Osteocyte (in vitro differentiated cells): ENCODE measurements at regions not wholly inside any gene's neighbourhood (a gene's known extent, or its start where the extent isn't known, plus 50 kb on each side); places are given as distances from the start of the nearest gene placed in this dataset.
A peak's percentile ranks its signal among the peaks of the same experiment; 100 is the strongest.

Experiments used
- DNase-seq: peaks from one replicate; pipeline ENCODE4 v3.0.0; 2021; ENCODE audit warnings: mixed read lengths; ENCODE audit not compliant: unreplicated experiment; ENCODE audit errors: extremely low spot score
- H3K27ac Mint-ChIP-seq: one replicate; pipeline ENCODE4 v1.8.0; 2021; ENCODE audit warnings: mild to moderate bottlenecking, mixed read lengths; ENCODE audit not compliant: unreplicated experiment
- H3K27me3 Mint-ChIP-seq: one replicate; pipeline ENCODE4 v1.8.0; 2021; ENCODE audit warnings: mixed read lengths; ENCODE audit not compliant: unreplicated experiment
- H3K36me3 Mint-ChIP-seq: one replicate; pipeline ENCODE4 v1.8.0; 2021; ENCODE audit warnings: mixed read lengths; ENCODE audit not compliant: unreplicated experiment
- H3K4me1 Mint-ChIP-seq: one replicate; pipeline ENCODE4 v1.8.0; 2021; ENCODE audit warnings: mixed read lengths; ENCODE audit not compliant: unreplicated experiment
- H3K4me3 Mint-ChIP-seq: one replicate; pipeline ENCODE4 v1.8.0; 2021; ENCODE audit warnings: mild to moderate bottlenecking, moderate library complexity, mixed read lengths; ENCODE audit not compliant: unreplicated experiment
- H3K9me3 Mint-ChIP-seq: one replicate; pipeline ENCODE4 v1.8.0; 2021; ENCODE audit warnings: mixed read lengths; ENCODE audit not compliant: unreplicated experiment
- CTCF ChIP-seq: fragments of 200-600 bp; sonication (generic); IDR thresholded peaks from 2 replicates; pipeline ENCODE4 v1.5.0; 2021; ENCODE audit warnings: antibody characterized with exemption, mild to moderate bottlenecking, moderate library complexity

GRCh38 chr4:159425737-159426305, 322.9 kb downstream of the RAPGEF2 start:
- H3K9me3 Mint-ChIP-seq, result no peaks in the 10 kb centered on the region
- H3K27ac Mint-ChIP-seq, result no peak overlapping the region
- no peak overlapping the region for H3K4me3 Mint-ChIP-seq
- no peak for DNase-seq
- H3K4me1 Mint-ChIP-seq, result peaks cover 8% of the 10 kb centered on the region
- no peaks in the 10 kb centered on the region for H3K27me3 Mint-ChIP-seq
- H3K36me3 Mint-ChIP-seq, result no peaks in the 10 kb centered on the region
- no peak for TF ChIP-seq CTCF

GRCh38 chr4:159428293-159428692, 325.4 kb downstream of the RAPGEF2 start:
- H3K4me1 Mint-ChIP-seq, result peaks cover 8% of the 10 kb centered on the region
- H3K4me3 Mint-ChIP-seq, result no peak overlapping the region
- TF ChIP-seq CTCF, result no peak
- no peak for DNase-seq
- H3K9me3 Mint-ChIP-seq, result no peaks in the 10 kb centered on the region
- peak overlapping the region; percentile 1 for H3K27ac Mint-ChIP-seq
- H3K36me3 Mint-ChIP-seq, result no peaks in the 10 kb centered on the region
- no peaks in the 10 kb centered on the region for H3K27me3 Mint-ChIP-seq

GRCh38 chr4:159428975-159429692, 326.3 kb downstream of the RAPGEF2 start:
- no peak for TF ChIP-seq CTCF
- H3K4me3 Mint-ChIP-seq, result no peak overlapping the region
- peaks cover 11% of the 10 kb centered on the region for H3K4me1 Mint-ChIP-seq
- H3K36me3 Mint-ChIP-seq, result no peaks in the 10 kb centered on the region
- H3K27ac Mint-ChIP-seq, result no peak overlapping the region
- H3K9me3 Mint-ChIP-seq, result no peaks in the 10 kb centered on the region
- H3K27me3 Mint-ChIP-seq, result no peaks in the 10 kb centered on the region
- DNase-seq, result no peak

- Mint-ChIP-seq H3K9me3 (no peaks in the 10 kb centered on the region), H3K4me3 (no peak overlapping the region), H3K4me1 (peaks cover 15% of the 10 kb centered on the region), H3K36me3 (no peaks in the 10 kb centered on the region), H3K27me3 (no peaks in the 10 kb centered on the region), H3K27ac (no peak overlapping the region)
- no peak for TF ChIP-seq CTCF
- DNase-seq, result no peak
Measured at GRCh38 chr4:159429693-159430035, 326.8 kb downstream of the RAPGEF2 start.

- no peak overlapping the region for H3K4me3 Mint-ChIP-seq
- H3K9me3 Mint-ChIP-seq, result no peaks in the 10 kb centered on the region
- H3K27me3 Mint-ChIP-seq, result no peaks in the 10 kb centered on the region
- peaks cover 27% of the 10 kb centered on the region for H3K4me1 Mint-ChIP-seq
- TF ChIP-seq CTCF, result no peak
- no peaks in the 10 kb centered on the region for H3K36me3 Mint-ChIP-seq
- no peak overlapping the region for H3K27ac Mint-ChIP-seq
- no peak for DNase-seq
Measured at GRCh38 chr4:159430896-159431295, 328.0 kb downstream of the RAPGEF2 start.
